ENCODE measurements at regions not wholly inside any gene's neighbourhood (a gene's known extent, or its start where the extent isn't known, plus 50 kb on each side); places are given as distances from the start of the nearest gene placed in this dataset.
"Not testable (repeated sequence)": the region's sequence is repeated elsewhere in the genome, so short reads cannot be mapped to it uniquely, and the experiment has no call there.

DNA sequence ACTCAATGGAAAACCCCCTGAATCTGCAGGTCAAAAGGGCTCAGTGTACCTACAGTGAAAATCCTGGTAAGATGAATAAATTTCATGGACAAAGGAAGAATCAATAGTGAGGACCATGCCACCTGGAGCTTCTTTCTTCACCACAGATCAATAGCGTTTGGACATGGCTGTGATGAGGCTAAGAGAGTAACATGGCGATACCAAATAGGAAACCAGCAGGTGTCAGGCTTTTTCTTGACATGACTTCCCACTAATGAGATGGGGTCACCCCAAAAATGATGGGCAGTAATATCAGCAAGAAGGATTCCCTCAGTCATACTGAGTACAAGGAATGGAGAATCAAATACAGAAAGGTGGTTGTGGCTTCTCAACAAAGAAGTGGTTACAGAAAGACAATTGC lies 208.5 kb upstream of the PLPPR1 start:
- DNase-seq = no peak

GRCh38 chr9:100833035-100833434 lies 195.5 kb upstream of the PLPPR1 start:
- not testable (repeated sequence) for DNase-seq

DNA sequence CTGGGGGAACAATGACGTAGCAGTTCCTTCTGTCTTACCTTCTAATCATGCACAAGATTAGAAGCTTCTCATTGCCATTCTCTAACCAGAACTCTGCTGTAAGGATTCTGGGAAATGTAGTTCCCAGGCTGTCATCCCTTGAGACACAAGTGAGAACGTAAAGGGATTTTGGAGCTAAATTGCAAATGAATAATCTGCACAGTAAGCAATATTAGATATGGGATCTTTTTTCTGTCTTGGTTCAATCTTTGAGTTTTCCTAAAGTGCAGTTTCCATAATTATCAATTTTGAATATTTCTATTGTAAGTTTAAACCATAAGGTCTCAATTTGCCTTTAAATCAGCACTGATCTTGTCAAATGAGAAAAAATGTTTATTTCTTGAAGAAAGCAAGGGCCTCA lies 189.7 kb upstream of the PLPPR1 start:
- no peak for DNase-seq

- DNase-seq = peak; percentile 5
Measured at GRCh38 chr9:100848726-100849125, 179.8 kb upstream of the PLPPR1 start.

DNA sequence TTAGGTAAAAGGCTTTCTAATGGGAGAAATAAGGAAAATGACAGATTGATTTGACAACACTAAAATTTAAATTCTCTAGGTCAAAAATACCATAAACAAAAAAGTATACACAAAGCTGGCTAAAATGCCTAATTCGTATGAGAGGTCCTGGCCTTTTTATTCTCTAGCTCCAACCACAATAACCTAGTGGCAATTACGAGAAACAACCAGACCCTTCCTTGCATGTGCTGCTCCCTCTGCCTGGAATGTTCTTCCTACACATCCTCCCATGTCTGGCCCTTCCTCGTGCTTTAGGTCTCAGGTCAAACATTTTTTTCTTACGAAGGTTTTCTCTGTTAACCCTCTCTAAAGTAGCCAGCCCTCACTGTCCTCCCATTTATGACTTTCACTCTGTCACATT lies 176.4 kb upstream of the PLPPR1 start:
- DNase-seq = no peak

GRCh38 chr9:100856238-100856637 lies 172.3 kb upstream of the PLPPR1 start:
- DNase-seq = peak; percentile 75

DNA sequence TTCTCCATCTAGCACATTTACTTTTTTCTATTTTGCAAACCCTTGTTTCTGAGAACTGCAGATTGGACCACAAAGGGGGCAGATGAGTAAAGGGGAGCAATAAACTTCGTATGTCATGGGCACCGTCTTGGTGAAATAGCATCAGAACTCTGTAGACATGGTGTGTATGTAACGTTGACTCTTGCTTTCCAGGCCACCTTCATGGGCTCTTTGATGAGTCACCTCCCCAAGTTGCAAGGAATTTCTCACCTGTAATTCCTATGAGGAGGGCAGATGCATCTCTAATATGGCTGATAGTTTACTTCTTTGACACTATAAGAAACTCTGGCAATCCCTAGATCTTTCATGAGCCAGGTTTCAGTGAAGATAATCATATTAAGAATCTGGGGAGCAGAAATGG lies 163.4 kb upstream of the PLPPR1 start:
- DNase-seq = no peak

- DNase-seq = no peak
Measured at GRCh38 chr9:100865648-100866047, 162.9 kb upstream of the PLPPR1 start.

DNA sequence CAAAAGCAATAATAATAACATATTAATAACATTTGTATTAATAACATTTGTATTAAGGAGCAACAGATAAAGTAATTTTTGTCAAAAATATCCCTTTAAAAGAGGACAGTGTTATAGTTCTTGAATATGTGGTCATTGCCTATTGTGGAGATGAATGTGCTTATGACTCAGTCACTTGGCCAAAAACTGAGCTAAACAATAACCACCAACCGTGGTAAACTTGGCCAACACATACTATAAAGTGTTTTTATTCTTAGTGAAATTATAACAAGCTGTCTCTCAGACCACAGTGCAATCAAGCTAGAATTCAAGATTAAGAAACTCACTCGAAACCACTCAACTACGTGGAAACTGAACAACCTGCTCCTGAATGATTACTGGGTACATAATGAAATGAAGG lies 159.2 kb upstream of the PLPPR1 start:
- no peak for DNase-seq

GRCh38 chr9:100879884-100880283 lies 148.6 kb upstream of the PLPPR1 start:
- DNase-seq = no peak

DNA sequence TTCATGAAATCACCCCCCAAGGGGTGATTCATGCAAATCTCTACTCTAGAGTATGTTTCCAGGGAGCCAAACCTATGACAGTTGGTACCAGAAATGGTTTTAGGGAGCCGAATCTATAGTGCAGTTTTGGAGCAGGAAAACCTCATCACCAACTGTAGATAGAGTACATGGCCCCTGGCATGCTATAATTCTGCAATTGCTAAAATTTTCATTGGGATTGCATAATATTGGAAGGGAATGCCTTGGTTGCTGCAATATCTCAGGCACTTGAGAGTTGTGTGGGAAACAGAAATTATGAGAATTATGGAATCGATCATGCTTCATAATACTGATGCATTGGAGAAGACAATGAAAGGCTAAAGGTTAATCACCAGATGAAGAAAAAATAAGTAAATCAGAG lies 148.2 kb upstream of the PLPPR1 start:
- no peak for DNase-seq

DNA sequence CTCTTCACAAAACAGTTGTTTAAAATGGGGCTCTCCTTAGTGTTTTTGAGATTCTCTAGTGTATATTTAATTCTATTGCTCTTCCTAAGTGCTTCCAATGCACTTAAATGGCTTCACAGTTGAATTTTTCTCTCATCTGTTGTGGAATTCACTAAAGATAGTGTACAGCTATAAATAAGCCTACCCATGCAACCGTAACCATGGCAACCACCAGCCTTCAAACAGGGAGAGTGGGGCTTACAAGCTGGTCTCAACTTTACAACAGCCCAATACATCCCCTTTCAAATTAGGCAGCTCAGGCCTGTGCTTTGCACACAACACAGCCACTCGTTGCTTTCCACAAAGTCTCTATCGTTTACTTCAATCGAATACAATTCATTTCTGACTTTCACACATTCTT lies 144.0 kb upstream of the PLPPR1 start:
- no peak for DNase-seq

DNA sequence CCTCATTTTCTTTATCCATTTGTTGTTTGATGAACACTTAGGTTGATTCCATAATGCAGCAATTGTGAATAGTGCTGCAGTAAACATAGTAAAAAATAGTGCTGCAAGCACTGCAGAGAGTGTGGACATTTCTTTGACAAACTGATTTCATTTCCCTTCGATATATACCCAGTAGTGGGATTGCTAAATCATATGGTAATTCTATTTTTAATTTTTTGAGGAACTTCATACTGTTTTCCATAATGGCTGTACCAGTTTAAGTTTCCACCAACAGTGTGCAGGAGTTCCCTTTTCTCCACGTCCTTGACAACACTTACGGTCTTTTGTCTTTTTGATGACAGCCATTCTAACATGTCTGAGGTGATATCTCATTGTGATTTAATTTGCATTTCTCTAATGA lies 138.2 kb upstream of the PLPPR1 start:
- DNase-seq = no peak

DNA sequence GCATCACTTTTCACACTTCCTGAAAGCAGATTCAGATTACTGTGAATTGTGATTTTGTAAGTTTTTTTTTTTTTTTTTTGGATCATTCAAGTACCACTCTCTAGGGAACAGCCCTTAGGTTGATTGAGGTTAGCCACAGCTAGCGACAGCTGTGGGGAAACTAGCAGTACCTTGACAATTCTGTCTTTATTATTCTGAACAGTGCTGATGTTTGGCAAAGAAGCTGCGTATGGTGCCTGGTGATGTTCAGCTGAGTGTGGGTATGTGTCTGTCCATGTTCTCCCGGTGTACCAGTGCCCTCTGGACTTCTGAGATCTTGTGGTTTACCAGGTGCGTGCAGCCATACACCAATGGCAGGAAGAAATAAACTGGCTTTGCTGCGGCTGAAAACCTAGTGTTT lies 117.3 kb upstream of the PLPPR1 start:
- DNase-seq = peak; percentile 79

GRCh38 chr9:100913257-100913656 lies 115.3 kb upstream of the PLPPR1 start:
- DNase-seq = no peak

GRCh38 chr9:100914266-100914665 lies 114.3 kb upstream of the PLPPR1 start:
- no peak for DNase-seq

- DNase-seq = no peak
Measured at GRCh38 chr9:100919506-100919905, 109.0 kb upstream of the PLPPR1 start.

GRCh38 chr9:100926366-100926765 lies 102.2 kb upstream of the PLPPR1 start:
- DNase-seq = no peak

- no peak for DNase-seq
Measured at GRCh38 chr9:100927763-100928162, 100.8 kb upstream of the PLPPR1 start.

DNA sequence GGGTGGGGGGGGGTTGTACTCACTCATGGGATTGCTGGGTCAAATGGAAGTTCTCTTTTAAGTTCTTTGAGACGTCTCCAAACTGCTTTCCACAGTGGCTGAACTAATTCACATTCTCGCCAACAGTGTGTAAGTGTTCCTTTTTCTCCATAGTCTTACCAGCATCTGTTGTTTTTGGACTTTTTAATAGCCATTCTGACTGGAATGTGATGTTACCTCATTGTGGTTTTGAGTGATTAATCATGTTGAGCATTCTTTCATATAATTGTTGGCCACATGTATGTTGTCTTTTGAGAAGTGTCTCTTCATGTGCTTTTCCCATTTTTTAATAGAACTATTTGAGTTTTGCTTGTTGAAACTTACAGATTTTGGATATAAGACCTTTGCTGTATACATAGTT lies 94.9 kb upstream of the PLPPR1 start:
- no peak for DNase-seq

GRCh38 chr9:100937382-100937781 lies 91.1 kb upstream of the PLPPR1 start:
- no peak for DNase-seq

DNA sequence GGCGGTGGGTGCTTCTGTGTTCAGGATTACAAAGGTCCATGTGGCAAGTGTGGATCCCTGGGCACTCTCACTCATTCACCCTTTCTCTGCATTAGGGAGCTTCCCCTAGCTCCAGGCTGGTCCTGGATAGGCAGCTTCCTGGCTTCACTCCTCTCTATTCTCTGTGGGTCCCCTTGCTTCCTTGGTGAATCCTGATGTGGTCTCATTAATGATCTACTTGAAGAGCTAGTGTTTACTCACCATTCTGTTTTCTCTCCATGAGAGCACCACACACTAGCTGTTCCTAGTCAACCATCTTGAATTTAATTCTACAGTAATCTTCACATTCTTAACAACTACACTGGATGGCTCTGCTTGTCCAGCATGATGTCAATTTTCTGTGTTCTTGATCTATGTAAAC lies 90.0 kb upstream of the PLPPR1 start:
- no peak for DNase-seq

GRCh38 chr9:100939636-100940035 lies 88.9 kb upstream of the PLPPR1 start:
- no peak for DNase-seq

- no peak for DNase-seq
Measured at GRCh38 chr9:100959226-100959625, 69.3 kb upstream of the PLPPR1 start.

Data from NCI-H1105 treated with DMSO at 0.1 percent for 48 hours (cell line).